Vagina (tissue), 2 donors: ENCODE measurements at regions not wholly inside any gene's neighbourhood (a gene's known extent, or its start where the extent isn't known, plus 50 kb on each side); places are given as distances from the start of the nearest gene placed in this dataset.

Experiments
- DNase-seq, 2 donors: peaks; one replicate each; pipeline ENCODE4 v3.0.0-alpha.2; 2017; ENCODE audit errors: extremely low spot score in 2 of 2
- H3K27ac ChIP-seq: fragments of 200-600 bp; sonication (generic); one replicate; pipeline ENCODE4 v1.5.1; 2019
- H3K27me3 ChIP-seq: fragments of 200-600 bp; sonication (generic); one replicate; pipeline ENCODE4 v1.5.1; 2019
- H3K36me3 ChIP-seq, 2 donors: fragments of 200-600 bp; sonication (generic); one replicate each; pipeline ENCODE4 v1.5.1; 2017 to 2019
- H3K4me1 ChIP-seq: fragments of 200-600 bp; sonication (generic); one replicate; pipeline ENCODE4 v1.5.1; 2019
- H3K4me3 ChIP-seq, 2 donors: fragments of 200-600 bp; sonication (generic); 1 replicate in 1 of 2; 2 replicates in 1 of 2; pipeline ENCODE4 v1.5.1; 2016 to 2019
- H3K9me3 ChIP-seq: fragments of 200-600 bp; sonication (generic); one replicate; pipeline ENCODE4 v1.5.1; 2019
- POLR2A ChIP-seq, 2 donors: fragments of 450-650 bp; IDR thresholded peaks; one replicate each; pipeline ENCODE4 v1.6.1; 2017; ENCODE audit warnings: antibody characterized with exemption in 2 of 2, mild to moderate bottlenecking in 2 of 2, moderate library complexity in 2 of 2
- POLR2AphosphoS5 ChIP-seq, 2 donors: sonication (generic); formaldehyde crosslinking; IDR thresholded peaks; one replicate each; pipeline ENCODE4 v1.9.0; 2017; ENCODE audit warnings: antibody characterized with exemption in 2 of 2, mild to moderate bottlenecking in 2 of 2, low read depth in 1 of 2; ENCODE audit not compliant: insufficient read depth in 1 of 2
- intact Hi-C: fragments of 100-400 bp; cut with DNase I; formaldehyde crosslinking; loops from one replicate; pipeline ENCODE4 v1.15.1; 2023
- TF ChIP-seq, protein P1 (sequence below), 3 experiments: fragments of 450-650 bp in 2 of 3; fragments of 200-600 bp in 1 of 3; sonication (generic) in 1 of 3; IDR thresholded peaks; one replicate each; pipeline ENCODE4 v1.5.1; 2017 to 2019; ENCODE audit warnings: antibody characterized with exemption in 3 of 3, mild to moderate bottlenecking in 2 of 3, moderate library complexity in 2 of 3

GRCh38 chr10:61554925-61555324 is 101.7 kb upstream of the TMEM26 start:
- Histone ChIP-seq H3K27me3 (no peaks in the 10 kb centered on the region), H3K9me3 (no peaks in the 10 kb centered on the region), H3K27ac (no peak overlapping the region), H3K4me1 (no peaks in the 10 kb centered on the region), H3K36me3 (no peaks in the 10 kb centered on the region), H3K4me3 (no peak overlapping the region)
- DNase-seq, result no peak
- intact Hi-C loops, result no loop called here
- TF ChIP-seq POLR2AphosphoS5 (IDR thresholded peaks at IDR 0.05; ENCODE audit: insufficient read depth in 1 of 2, low read depth in 1 of 2) (no peak), POLR2A (IDR thresholded peaks at IDR 0.05) (no peak)
- TF ChIP-seq, protein P1, sequence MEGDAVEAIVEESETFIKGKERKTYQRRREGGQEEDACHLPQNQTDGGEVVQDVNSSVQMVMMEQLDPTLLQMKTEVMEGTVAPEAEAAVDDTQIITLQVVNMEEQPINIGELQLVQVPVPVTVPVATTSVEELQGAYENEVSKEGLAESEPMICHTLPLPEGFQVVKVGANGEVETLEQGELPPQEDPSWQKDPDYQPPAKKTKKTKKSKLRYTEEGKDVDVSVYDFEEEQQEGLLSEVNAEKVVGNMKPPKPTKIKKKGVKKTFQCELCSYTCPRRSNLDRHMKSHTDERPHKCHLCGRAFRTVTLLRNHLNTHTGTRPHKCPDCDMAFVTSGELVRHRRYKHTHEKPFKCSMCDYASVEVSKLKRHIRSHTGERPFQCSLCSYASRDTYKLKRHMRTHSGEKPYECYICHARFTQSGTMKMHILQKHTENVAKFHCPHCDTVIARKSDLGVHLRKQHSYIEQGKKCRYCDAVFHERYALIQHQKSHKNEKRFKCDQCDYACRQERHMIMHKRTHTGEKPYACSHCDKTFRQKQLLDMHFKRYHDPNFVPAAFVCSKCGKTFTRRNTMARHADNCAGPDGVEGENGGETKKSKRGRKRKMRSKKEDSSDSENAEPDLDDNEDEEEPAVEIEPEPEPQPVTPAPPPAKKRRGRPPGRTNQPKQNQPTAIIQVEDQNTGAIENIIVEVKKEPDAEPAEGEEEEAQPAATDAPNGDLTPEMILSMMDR (IDR thresholded peaks at IDR 0.05), result no peak

- Histone ChIP-seq H3K36me3 (no peaks in the 10 kb centered on the region), H3K27ac (no peak overlapping the region), H3K4me1 (no peaks in the 10 kb centered on the region), H3K4me3 (no peak overlapping the region), H3K9me3 (no peaks in the 10 kb centered on the region), H3K27me3 (no peaks in the 10 kb centered on the region)
- TF ChIP-seq POLR2A (IDR thresholded peaks at IDR 0.05) (no peak), POLR2AphosphoS5 (IDR thresholded peaks at IDR 0.05; ENCODE audit: insufficient read depth in 1 of 2, low read depth in 1 of 2) (no peak)
- TF ChIP-seq, protein P1 (IDR thresholded peaks at IDR 0.05), result no peak
- intact Hi-C loops, result no loop called here
- DNase-seq, result no peak
These were observed 96.7 kb upstream of the TMEM26 start for GRCh38 chr10:61549861-61550260.

GRCh38 chr10:61548364-61548763 is 95.2 kb upstream of the TMEM26 start:
- no peak for DNase-seq
- Histone ChIP-seq H3K27me3 (no peaks in the 10 kb centered on the region), H3K9me3 (no peaks in the 10 kb centered on the region), H3K27ac (no peak overlapping the region), H3K36me3 (no peaks in the 10 kb centered on the region), H3K4me1 (no peaks in the 10 kb centered on the region), H3K4me3 (no peak overlapping the region)
- TF ChIP-seq, protein P1 (IDR thresholded peaks at IDR 0.05), result no peak
- no peak for TF ChIP-seq POLR2A (IDR thresholded peaks at IDR 0.05)
- TF ChIP-seq POLR2AphosphoS5 (IDR thresholded peaks at IDR 0.05; ENCODE audit: insufficient read depth in 1 of 2, low read depth in 1 of 2), result no peak
- intact Hi-C loops, result no loop called here

DNA sequence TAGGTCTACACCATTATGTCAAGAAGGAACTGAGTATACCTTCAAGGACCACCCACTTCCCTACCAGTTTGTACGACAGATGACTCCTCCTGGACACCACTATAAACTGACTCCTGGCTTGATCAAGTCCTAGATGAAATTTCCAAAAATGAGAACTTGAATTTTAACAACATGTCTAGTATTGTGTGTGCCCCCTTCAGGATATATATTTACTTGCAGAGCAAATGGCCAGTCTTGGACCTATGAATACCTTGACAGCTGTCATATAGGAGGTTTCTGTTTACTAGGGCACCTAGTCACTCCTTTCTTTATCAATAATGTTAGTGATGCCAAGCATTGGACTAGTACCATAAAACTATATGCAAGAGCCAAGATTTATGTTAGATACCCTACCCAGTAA is 94.1 kb upstream of the TMEM26 start:
- Histone ChIP-seq H3K4me3 (no peak overlapping the region), H3K36me3 (no peaks in the 10 kb centered on the region), H3K9me3 (no peaks in the 10 kb centered on the region), H3K27me3 (no peaks in the 10 kb centered on the region), H3K27ac (no peak overlapping the region), H3K4me1 (no peaks in the 10 kb centered on the region)
- intact Hi-C loops, result no loop called here
- DNase-seq, result no peak
- TF ChIP-seq, protein P1 (IDR thresholded peaks at IDR 0.05), result no peak

GRCh38 chr10:61545170-61545569 is 92.0 kb upstream of the TMEM26 start:
- H3K4me1 ChIP-seq, result no peaks in the 10 kb centered on the region
- no peak overlapping the region for H3K4me3 ChIP-seq
- no peak overlapping the region for H3K27ac ChIP-seq
- intact Hi-C loops, result no loop called here
- no peak for DNase-seq
- TF ChIP-seq, protein P1 (IDR thresholded peaks at IDR 0.05), result no peak
- TF ChIP-seq POLR2AphosphoS5 (IDR thresholded peaks at IDR 0.05; ENCODE audit: insufficient read depth in 1 of 2, low read depth in 1 of 2) (no peak), POLR2A (IDR thresholded peaks at IDR 0.05) (no peak)
- no peaks in the 10 kb centered on the region for H3K36me3 ChIP-seq
- H3K9me3 ChIP-seq, result no peaks in the 10 kb centered on the region
- H3K27me3 ChIP-seq, result no peaks in the 10 kb centered on the region
